SKM-1 treated with dmso at 0.1 percent for 144 hours (cell line): ENCODE measurements at regions not wholly inside any gene's neighbourhood (a gene's known extent, or its start where the extent isn't known, plus 50 kb on each side); places are given as distances from the start of the nearest gene placed in this dataset.
"Not testable (repeated sequence)": the region's sequence is repeated elsewhere in the genome, so short reads cannot be mapped to it uniquely, and the experiment has no call there.

ENCODE experiments used
- DNase-seq: peaks from one replicate; lab custom pipeline; 2025; ENCODE audit not compliant: unreplicated experiment; lab: John Stamatoyannopoulos, UW

- DNase-seq = no peak
Observed at GRCh38 chr7:45267262-45267661, 109.7 kb downstream of the RAMP3 start.

GRCh38 chr7:45268013-45268412 is 110.4 kb downstream of the RAMP3 start:
- no peak for DNase-seq

GRCh38 chr7:45269192-45269591 is 111.6 kb downstream of the RAMP3 start:
- DNase-seq = no peak

GRCh38 chr7:45278763-45279398 is 121.3 kb downstream of the RAMP3 start:
- DNase-seq = no peak

- DNase-seq = not testable (repeated sequence)
Observed at GRCh38 chr7:45289611-45290010, 132.0 kb downstream of the RAMP3 start.

- DNase-seq = no peak
Observed at GRCh38 chr7:45290880-45291279, 133.3 kb downstream of the RAMP3 start.

GRCh38 chr7:45292481-45292880 is 134.9 kb downstream of the RAMP3 start:
- no peak for DNase-seq

- no peak for DNase-seq
Observed at GRCh38 chr7:45293295-45293942, 135.8 kb downstream of the RAMP3 start.

- DNase-seq = no peak
Observed at GRCh38 chr7:45294559-45294958, 137.0 kb downstream of the RAMP3 start.

GRCh38 chr7:45295222-45295621 is 137.6 kb downstream of the RAMP3 start:
- DNase-seq = no peak

- DNase-seq = no peak
Observed at GRCh38 chr7:45296748-45297147, 139.2 kb downstream of the RAMP3 start.

GRCh38 chr7:45306752-45307305 is 149.2 kb downstream of the RAMP3 start:
- DNase-seq = no peak

- no peak for DNase-seq
Observed at GRCh38 chr7:45311597-45311996, 154.0 kb downstream of the RAMP3 start.

GRCh38 chr7:45315512-45315911 is 157.9 kb downstream of the RAMP3 start:
- DNase-seq = not testable (repeated sequence)

GRCh38 chr7:45324683-45325237 is 167.2 kb downstream of the RAMP3 start:
- no peak for DNase-seq

- DNase-seq = no peak
Observed at GRCh38 chr7:45325378-45325777, 167.8 kb downstream of the RAMP3 start.

- no peak for DNase-seq
Observed at GRCh38 chr7:45328403-45328981, 170.9 kb downstream of the RAMP3 start.

GRCh38 chr7:45331563-45331962 is 174.0 kb downstream of the RAMP3 start:
- DNase-seq = no peak

GRCh38 chr7:45335024-45335423 is 177.4 kb downstream of the RAMP3 start:
- DNase-seq = not testable (repeated sequence)

GRCh38 chr7:45342236-45342635 is 184.6 kb downstream of the RAMP3 start:
- no peak for DNase-seq

- DNase-seq = no peak
Observed at GRCh38 chr7:45343746-45344145, 186.2 kb downstream of the RAMP3 start.

- no peak for DNase-seq
Observed at GRCh38 chr7:45347804-45348203, 190.2 kb downstream of the RAMP3 start.
